HepG2 (cell line): ENCODE measurements at regions not wholly inside any gene's neighbourhood (a gene's known extent, or its start where the extent isn't known, plus 50 kb on each side); places are given as distances from the start of the nearest gene placed in this dataset.

ENCODE experiments used
- HOXD1 ChIP-seq: sonication (generic); formaldehyde crosslinking; IDR thresholded peaks from 2 replicates; pipeline ENCODE4 v1.5.0; 2020; ENCODE audit warnings: missing genetic modification reagents
- MYNN ChIP-seq: sonication (generic); formaldehyde crosslinking; IDR thresholded peaks from 2 replicates; pipeline ENCODE4 v1.4.0; 2020; ENCODE audit warnings: mild to moderate bottlenecking, low read depth, missing genetic modification reagents

DNA sequence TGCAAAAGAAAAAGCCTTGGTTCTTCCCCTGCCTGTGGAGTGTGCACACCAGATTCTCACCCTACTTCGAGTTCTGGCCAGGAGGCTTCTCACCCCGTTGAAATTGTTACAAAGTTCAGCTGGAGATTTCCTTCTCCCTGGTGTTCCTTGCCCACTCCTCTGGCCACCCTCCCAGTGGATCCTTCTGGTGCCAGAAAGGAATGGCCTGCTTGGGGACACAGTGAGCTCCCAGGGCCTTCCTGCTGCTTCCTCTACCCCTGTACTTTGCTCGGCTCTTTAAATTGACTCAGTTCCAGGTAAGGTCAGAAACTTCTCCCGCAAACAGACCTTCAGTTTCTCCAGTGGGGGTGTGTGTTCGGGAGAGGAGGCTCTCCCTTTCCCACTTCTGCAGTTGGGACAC is 140.1 kb upstream of the CFAP20DC start:
- TF ChIP-seq HOXD1 (CRISPR knock-in tag) (no peak), MYNN (no peak)
